ENCODE measurements at regions not wholly inside any gene's neighbourhood (a gene's known extent, or its start where the extent isn't known, plus 50 kb on each side); places are given as distances from the start of the nearest gene placed in this dataset.
A peak's percentile ranks its signal among the peaks of the same experiment; 100 is the strongest.

- peak; percentile 84 for DNase-seq (ENCODE audit: low spot score)
- in situ Hi-C loops (cut with HindIII; ENCODE audit: low sequenced_read_pairs): no loop called here
Observed at GRCh38 chr6:105992315-105992961, 93.7 kb upstream of the PRDM1 start.

GRCh38 chr6:105991561-105992314 is 94.4 kb upstream of the PRDM1 start:
- in situ Hi-C loops (cut with HindIII; ENCODE audit: low sequenced_read_pairs): no loop called here
- peak; percentile 71 for DNase-seq (ENCODE audit: low spot score)

- DNase-seq (ENCODE audit: low spot score): no peak
- in situ Hi-C loops (cut with HindIII; ENCODE audit: low sequenced_read_pairs): no loop called here
Observed at GRCh38 chr6:105990151-105990550, 96.0 kb upstream of the PRDM1 start.

- in situ Hi-C loops (cut with HindIII; ENCODE audit: low sequenced_read_pairs): no loop called here
- no peak for DNase-seq (ENCODE audit: low spot score)
Observed at GRCh38 chr6:105988812-105989577, 97.1 kb upstream of the PRDM1 start.

GRCh38 chr6:105988321-105988720 is 97.8 kb upstream of the PRDM1 start:
- DNase-seq (ENCODE audit: low spot score): no peak
- in situ Hi-C loops (cut with HindIII; ENCODE audit: low sequenced_read_pairs): no loop called here

- in situ Hi-C loops (cut with HindIII; ENCODE audit: low sequenced_read_pairs): no loop called here
- no peak for DNase-seq (ENCODE audit: low spot score)
Observed at GRCh38 chr6:105987516-105987915, 98.6 kb upstream of the PRDM1 start.

- DNase-seq (ENCODE audit: low spot score): no peak
- in situ Hi-C loops (cut with HindIII; ENCODE audit: low sequenced_read_pairs): no loop called here
Observed at GRCh38 chr6:105986998-105987397, 99.1 kb upstream of the PRDM1 start.

GRCh38 chr6:105985816-105986632 is 100.1 kb upstream of the PRDM1 start:
- in situ Hi-C loops (cut with HindIII; ENCODE audit: low sequenced_read_pairs): no loop called here
- DNase-seq (ENCODE audit: low spot score): no peak

- in situ Hi-C loops (cut with HindIII; ENCODE audit: low sequenced_read_pairs): no loop called here
Observed at GRCh38 chr6:105985098-105985815, 100.9 kb upstream of the PRDM1 start.

GRCh38 chr6:105983763-105984162 is 102.4 kb upstream of the PRDM1 start:
- in situ Hi-C loops (cut with HindIII; ENCODE audit: low sequenced_read_pairs): no loop called here

More at GRCh38 chr6:105985098-105985815, 100.9 kb upstream of the PRDM1 start:
- DNase-seq (ENCODE audit: low spot score): no peak

GRCh38 chr6:105982761-105983540 is 103.2 kb upstream of the PRDM1 start:
- in situ Hi-C loops (cut with HindIII; ENCODE audit: low sequenced_read_pairs): no loop called here
- DNase-seq (ENCODE audit: low spot score): no peak

More at GRCh38 chr6:105983763-105984162, 102.4 kb upstream of the PRDM1 start:
- no peak for DNase-seq (ENCODE audit: low spot score)

GRCh38 chr6:105981888-105982358 is 104.2 kb upstream of the PRDM1 start:
- in situ Hi-C loops (cut with HindIII; ENCODE audit: low sequenced_read_pairs): no loop called here
- DNase-seq (ENCODE audit: low spot score): no peak

GRCh38 chr6:105981002-105981887 is 104.9 kb upstream of the PRDM1 start:
- no peak for DNase-seq (ENCODE audit: low spot score)
- in situ Hi-C loops (cut with HindIII; ENCODE audit: low sequenced_read_pairs): no loop called here

GRCh38 chr6:105978974-105979373 is 107.2 kb upstream of the PRDM1 start:
- no peak for DNase-seq (ENCODE audit: low spot score)
- in situ Hi-C loops (cut with HindIII; ENCODE audit: low sequenced_read_pairs): no loop called here

- no peak for DNase-seq (ENCODE audit: low spot score)
- in situ Hi-C loops (cut with HindIII; ENCODE audit: low sequenced_read_pairs): no loop called here
Observed at GRCh38 chr6:105977934-105978504, 108.1 kb upstream of the PRDM1 start.

GRCh38 chr6:105974986-105975385 is 111.2 kb upstream of the PRDM1 start:
- no peak for DNase-seq (ENCODE audit: low spot score)
- in situ Hi-C loops (cut with HindIII; ENCODE audit: low sequenced_read_pairs): no loop called here

- in situ Hi-C loops (cut with HindIII; ENCODE audit: low sequenced_read_pairs): no loop called here
- DNase-seq (ENCODE audit: low spot score): no peak
Observed at GRCh38 chr6:105972440-105972839, 113.7 kb upstream of the PRDM1 start.
